ACHN (cell line): ENCODE measurements at regions not wholly inside any gene's neighbourhood (a gene's known extent, or its start where the extent isn't known, plus 50 kb on each side); places are given as distances from the start of the nearest gene placed in this dataset.
"Not testable (repeated sequence)": the region's sequence is repeated elsewhere in the genome, so short reads cannot be mapped to it uniquely, and the experiment has no call there.

Experiments used
- DNase-seq: peaks from one replicate; pipeline ENCODE4 v3.0.0-alpha.2; 2015
- in situ Hi-C: cut with HindIII; loops from 2 replicates; pipeline ENCODE4 v1.10.0; 2017; ENCODE audit warnings: low sequenced_read_pairs, low pct_ligation_motif_present, low pct_unique_long_range_greater_than_20kb

DNA sequence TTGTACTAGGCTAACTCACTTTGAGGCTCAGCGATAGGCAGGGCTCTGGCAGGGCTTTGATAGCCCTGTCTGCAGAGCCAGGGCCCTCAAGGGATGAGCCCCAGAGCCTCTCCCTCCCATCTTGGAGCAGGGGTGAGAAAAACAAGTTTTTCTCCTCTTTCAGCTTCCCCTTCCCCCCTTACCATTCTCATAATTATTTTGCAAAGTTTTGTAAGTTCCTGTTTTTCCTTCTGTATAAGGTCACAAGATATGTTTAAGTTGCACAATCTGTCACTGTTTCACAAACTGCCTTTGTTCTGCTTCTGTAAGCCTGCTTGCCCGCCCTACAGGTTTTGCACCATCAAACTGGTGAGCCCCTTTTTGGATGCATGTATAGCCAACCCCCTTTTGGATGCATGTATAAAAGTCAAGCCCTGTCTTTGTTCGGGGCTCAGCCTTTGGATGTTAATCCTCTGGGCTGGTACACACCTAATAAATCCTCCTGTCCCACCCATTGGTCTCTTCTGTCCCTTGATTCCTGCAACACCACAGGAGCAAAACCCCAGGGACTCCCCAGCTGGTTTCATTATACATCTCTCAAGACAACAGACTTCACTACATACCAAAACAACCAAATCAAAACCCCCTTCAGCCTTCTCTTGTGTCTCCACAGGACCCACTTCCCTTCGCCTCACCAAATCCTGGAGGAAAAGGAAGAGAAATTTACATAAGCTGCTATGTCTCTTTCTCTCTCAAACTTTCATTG, 52.5 kb upstream of the RESF1 start:
- no peak for DNase-seq
- in situ Hi-C loops: no loop called here

DNA sequence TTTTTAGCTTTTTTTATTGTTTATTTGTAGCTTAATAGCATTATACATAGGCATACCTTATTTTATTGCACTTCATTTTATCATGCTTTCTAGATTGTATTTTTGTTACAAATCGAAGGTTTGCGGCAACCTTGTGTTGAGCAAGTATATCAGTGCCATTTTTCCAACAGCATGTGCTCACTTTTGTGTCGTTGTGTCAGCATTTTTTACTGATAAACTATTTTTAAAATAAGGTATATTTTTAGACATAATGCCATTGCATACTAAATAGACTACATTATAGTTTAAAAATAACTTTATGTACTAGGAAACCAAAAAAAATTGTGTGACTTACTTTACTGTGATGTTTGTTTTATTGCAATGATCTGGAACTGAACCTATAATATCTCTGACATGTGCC, 56.2 kb upstream of the RESF1 start:
- in situ Hi-C loops: no loop called here
- DNase-seq: no peak

DNA sequence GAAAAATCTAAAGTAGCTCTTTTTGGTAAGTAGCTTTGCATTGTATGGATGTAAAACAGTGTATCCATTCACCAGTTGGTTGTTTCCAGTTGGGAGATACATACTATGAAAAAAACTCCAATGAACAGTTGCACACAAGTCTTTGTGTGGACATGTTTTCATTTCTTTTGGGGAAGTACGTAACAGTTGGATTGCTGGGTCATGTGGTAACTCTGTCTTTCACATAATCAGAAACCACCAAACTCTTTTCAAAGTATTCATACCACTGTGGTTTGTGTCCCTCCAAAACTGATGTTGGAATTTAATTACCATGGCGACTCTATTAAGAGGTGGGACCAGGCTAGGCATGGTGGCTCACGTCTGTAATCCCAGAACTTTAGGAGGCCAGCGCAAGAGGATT, 58.9 kb upstream of the RESF1 start:
- no peak for DNase-seq
- in situ Hi-C loops: no loop called here

DNA sequence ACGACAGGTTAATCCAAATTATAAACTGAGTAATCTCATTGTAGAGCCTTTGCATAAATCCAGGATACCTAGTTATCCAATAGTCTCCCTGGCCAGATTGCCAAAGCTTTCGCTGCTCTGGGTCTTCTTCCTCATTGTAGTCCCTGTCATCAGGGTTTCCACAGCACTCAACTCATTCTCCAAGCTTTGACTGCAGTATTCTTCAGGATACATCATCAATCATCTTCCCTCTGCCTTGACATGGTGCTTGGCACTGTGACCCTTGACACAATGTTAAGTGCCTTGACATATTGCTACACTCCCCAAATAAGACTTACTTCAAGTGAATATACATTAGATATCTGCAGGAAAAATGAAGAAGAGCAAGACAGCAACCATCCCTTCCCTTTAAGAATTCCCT, 60.1 kb upstream of the RESF1 start:
- in situ Hi-C loops: no loop called here
- DNase-seq: no peak

DNA sequence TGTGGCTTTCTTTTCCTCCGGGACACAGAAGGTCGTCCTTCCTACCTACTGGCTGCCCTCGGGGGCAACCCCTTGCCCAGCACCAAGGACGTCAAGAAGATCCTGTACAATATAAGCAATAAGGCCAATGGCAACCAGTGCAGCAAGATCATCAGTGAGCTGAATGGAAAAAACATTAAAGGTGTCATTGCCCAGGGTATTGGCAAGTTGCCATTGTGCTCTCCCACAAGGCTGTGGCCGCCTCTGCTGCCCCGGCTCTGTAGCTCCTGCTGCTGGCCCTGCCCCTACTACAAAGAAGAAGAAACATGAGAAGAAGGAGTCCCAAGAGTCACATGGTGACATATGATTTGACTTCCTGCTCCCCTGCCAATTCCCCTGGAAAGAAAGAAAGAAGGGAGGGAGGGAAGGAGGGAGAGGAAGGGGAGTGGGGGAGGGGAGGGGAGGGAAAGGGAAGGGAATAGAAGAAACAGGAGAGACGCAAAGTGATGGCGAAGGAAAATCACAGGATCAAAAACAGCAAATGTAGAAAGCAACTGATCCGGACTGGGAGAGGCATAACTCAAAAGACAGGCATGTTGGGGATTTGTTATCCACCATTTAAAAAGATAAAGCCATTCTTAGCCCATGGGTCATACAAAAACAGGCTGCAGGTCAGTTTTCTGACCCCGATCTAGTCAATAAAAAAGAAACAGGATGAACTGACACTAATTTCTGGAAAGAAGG, 61.3 kb upstream of the RESF1 start:
- no peak for DNase-seq
- in situ Hi-C loops: no loop called here

DNA sequence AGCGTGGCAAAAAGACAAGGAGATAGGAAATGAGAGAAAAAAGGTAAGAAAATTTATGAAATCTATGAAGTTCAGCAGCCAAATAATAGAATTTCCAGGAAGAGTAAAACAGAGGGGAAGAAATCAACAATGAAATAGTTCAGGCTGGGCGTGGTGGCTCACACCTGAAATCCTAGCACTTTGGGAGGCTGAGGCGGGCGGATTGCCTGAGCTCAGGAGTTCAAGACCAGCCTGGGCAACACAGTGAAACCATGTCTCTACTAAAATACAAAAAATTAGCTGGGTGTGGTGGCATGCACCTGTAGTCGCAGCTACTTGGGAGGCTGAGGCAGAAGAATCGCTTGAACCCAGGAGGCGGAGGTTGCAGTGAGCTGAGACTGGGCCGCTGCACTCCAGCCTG, 62.1 kb upstream of the RESF1 start:
- in situ Hi-C loops, DNase-seq: not testable (repeated sequence)

DNA sequence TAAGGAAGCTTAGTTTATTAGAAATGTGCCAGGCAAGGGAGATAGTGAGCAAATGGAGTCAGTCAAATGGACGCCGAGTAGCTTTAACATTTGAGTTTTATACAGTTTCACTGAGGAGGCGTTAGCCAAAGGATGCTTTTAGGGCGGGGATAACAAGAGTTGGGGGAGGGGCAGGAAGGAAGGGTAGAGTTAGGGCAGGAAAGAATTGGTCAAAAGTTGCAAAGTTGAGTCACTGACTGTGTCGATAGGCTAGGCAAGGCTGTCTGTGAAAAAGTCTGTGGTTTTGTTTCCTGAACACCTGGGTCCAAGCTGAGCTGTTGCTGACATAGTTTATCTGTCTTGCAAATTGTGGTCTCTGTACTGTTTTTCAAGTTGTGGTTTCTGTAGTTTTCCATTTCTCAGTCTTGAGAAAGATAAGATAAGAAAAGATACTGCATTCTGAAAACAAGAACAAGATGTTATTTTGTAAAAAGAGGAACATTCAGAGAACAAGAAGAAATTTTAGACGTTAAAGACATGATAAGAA, 62.6 kb upstream of the RESF1 start:
- in situ Hi-C loops: no loop called here
- DNase-seq: no peak

DNA sequence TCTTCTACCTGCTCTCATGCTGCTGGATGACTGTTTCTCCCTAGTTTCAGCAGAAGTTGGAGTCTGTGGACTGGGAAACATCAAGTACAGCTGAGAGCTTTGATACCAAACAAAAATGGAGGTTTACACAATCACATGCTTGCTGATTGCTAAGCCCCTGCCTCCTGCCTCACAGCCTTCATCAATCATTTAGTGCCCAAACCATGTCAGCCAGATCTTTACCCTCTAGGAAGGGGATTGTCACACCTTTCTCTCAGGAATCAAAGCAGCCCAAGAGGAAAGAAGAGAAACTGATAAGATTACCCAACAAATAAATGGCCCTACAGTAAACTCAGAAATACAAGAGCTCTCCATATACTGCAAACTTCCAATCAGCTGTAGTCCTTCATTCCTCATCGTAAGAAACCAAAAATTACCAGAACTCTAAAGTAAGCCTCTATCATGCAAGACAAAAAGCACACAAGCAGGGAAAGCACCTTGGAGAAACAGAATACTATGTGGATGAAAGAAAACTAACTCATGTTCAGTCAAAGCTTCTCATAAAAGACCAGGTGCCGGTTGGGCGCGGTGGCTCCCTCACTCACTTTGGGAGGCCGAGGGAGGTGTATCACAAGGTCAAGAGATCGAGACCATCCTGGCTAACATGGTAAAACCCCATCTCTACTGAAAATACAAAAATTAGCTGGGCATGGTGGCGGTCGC, 63.6 kb upstream of the RESF1 start:
- no peak for DNase-seq
- in situ Hi-C loops: no loop called here

DNA sequence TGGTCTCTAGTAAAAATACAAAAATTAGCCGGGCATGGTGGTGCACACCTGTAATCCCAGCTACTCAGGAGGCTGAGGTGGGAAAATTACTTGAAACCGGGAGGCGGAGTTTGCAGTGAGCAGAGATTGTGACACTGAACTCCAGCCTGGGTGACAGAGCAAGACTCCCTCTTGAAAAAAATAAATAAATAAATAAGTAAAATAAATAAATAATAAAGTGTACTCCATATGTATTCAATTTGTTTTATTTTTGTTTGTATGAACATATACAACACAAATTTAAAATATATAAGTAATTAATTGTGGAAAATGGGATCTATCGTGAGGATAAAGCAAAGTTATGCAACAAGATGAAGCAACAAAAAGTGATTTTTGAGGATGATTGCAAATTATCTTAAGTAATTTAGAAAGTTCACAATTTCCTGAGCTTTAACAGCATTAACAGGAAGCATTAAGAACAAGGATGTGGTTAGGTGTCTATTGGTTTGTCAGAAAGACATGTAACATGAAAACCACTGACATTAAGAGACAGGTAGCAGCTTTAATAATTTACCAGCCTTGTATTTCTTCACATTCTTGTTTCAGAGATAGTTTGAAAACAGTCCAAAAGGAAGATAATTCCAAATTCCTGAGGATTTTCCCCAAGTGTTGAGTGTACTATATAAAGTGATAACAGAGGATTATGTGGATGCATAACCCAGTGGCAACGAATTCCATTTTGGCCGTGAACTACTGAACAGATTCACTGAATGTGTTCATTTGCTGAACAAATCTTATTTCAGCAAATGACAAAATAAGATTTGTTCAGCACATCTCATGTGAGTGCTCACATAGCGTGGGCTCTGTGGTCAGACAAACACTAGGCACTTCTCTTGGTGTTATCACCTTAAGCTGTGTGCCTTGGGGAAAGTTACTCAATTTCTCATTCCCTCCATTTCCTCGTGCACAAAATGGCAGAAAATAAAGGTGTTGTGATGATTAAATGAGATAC, 68.6 kb upstream of the RESF1 start:
- in situ Hi-C loops: no loop called here
- no peak for DNase-seq

DNA sequence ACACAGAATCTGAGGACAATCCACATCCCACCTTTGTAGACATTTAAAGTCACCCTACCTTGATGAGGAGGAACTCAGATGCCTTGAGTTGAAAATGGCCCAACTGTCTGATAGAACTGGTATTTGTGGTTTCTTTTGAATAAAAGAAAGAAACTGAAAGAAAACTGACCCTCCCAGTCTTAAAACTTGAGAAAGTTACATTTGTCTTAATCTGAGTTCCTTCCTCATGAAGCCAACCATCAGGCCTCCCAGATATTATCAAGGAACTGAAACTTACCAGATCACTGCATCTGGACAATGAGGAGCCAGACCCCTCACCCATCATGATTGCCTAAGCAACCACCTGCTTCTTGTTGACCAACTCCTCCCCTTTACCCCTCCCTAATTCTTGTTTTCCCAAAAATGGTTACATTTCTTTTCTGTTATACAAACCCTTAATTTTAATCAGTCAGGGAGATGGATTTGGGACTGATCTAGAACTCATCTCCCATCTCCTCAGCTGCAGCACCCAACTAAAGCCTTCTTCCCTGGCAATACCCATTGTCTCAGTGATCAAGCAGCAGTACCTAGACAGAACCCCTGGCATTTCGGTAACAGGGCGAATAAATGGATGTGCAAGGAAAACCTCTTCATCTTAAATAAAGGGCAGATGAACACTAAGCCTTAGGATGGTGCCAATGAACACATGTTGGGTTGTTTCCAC, 72.0 kb upstream of the RESF1 start:
- in situ Hi-C loops: no loop called here
- no peak for DNase-seq

DNA sequence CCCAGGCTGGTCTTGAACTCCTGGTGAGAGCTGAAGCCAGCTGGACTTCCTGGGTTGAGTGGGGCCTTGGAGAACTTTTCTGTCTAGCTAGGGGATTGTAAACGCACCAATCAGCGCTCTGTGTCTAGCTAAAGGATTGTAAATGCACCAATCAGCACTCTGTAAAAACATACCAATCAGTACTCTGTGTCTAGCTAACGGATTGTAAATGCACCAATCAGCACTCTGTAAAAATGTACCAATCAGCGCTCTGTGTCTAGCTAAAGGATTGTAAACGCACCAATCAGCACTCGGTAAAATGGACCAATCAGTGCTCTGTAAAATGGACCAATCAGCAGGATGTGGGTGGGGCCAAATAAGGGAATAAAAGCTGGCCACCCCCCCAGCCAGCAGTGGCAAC, 76.5 kb upstream of the RESF1 start:
- DNase-seq, in situ Hi-C loops: not testable (repeated sequence)

DNA sequence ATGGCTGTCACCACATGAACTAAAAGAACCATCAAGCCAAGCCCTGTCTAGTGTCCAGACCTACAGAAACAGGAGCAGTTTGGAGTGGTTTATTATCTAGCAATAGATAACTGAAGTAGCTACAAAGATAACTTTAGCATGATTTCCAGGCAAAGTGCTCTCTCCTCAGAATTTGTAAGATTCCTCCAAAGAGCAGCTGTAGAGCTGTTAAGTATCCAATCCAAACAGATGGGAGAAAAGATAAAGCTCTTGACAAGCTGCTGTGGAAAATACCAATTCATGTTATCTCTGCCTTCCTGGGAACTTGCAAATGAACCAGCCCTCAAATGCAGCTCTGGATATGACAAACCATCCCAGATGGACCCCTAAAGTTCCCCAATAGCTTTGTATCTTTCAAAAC, 78.9 kb upstream of the RESF1 start:
- in situ Hi-C loops: no loop called here
- DNase-seq: no peak

DNA sequence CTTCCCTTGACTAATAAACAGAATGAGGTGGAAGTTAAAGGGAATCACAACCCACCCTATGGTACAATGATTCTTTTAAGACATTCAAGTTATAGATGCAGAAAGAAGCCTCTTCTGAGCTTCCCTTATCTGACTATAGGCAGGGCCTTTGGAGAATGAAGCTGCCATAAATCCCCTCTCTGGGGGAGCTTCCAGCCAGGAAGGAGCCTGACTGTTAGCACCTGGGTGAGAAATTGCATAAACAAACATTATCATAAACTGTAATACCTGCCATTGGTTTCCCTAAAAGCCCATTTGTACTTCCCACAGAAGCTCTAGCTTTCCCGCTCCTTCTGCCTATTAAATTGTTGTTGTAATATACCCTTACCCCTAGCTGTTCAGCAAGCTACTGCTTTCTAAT, 81.3 kb upstream of the RESF1 start:
- in situ Hi-C loops: no loop called here
- DNase-seq: no peak

DNA sequence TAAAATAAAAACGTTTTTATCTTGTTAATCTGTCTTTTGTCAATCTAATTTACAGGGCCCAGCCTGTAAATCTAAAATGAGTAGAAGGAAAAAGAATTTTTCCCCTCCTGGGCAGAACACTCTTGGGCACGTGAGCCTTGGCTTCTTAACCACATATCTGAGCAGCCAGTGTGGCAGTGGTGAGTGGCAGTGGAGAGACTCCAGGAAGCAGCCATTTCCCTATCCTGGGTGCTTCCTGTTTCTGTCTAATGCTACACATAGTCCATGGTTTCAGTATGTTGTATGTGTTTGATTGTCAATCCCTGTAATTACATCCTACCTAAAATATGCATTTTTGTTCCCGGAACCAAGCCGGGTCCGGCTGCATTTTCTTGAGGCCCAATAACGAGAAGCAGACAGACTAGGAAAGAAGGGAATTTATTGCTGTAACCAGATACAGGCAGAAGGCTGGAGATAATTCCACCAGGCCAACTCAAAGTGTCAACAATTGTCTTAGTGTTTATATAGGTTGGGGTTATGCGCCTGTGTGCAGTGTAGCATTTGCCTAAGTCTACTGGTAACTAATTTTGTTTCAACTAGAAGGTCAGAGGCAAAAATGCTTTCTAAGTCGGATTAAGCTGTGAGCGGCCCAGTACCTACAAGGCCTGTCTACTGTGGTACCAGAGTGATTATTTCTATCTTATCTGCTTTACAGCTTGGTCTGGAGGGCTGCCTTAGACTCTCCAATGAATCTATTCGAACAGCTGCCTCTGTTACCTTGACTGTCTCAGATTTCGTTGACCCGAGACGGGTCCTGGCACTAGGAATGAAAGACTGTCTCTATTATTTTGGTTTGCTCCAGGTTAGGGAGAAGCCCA, 82.4 kb upstream of the RESF1 start:
- in situ Hi-C loops: no loop called here

DNA sequence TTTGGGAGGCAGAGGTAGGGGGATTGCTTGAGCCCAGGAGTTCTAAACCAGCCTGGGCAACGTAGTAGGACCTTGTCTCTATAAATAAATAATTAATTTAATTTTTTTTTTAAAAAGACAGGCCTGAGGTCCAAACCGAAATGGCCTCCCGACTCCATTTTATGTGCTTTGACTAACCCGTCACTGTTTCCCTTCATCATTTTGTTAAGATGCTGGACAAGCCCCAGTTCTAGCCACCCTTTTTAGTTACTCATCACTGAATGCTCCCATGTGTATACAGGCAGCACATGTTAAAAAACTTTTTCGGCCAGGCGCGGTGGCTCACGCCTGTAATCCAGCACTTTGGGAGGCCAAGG, 83.6 kb upstream of the RESF1 start:
- in situ Hi-C loops: no loop called here
- DNase-seq: no peak

More for the DNA sequence above, 82.4 kb upstream of the RESF1 start:
- DNase-seq: no peak

DNA sequence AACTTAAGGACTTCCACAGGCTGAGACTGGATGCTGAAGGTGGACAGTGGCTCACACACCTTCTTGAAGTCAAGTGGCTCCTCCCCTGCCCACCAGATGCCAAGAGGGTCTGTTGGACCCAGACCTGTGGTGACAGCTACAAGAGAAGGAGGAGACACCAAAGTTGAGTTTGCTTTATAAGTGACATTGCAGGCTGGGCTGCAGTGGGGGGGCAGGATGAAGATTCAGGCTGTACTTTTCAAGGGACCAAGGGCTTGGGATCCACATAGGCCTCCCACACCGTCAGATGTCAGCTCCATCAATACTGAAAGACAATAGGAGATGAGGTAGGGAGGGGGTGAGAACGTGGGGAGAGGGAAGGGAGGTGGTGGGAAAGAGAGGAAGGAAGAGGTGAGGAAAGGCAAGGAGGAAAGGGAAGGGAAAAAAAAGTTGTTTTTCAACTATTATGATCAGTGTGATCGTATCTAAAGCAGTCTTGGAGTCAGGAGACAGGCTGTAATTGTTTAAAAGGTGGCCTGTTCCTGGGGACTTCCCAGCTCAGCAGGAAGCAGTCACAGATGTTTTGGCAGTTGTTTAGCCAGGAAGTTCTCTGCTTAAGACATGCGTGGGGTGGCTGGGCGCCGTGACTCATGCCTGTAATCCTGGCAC, 84.1 kb upstream of the RESF1 start:
- in situ Hi-C loops: no loop called here
- DNase-seq: no peak
